ENCODE measurements at regions not wholly inside any gene's neighbourhood (a gene's known extent, or its start where the extent isn't known, plus 50 kb on each side); places are given as distances from the start of the nearest gene placed in this dataset.
A peak's percentile ranks its signal among the peaks of the same experiment; 100 is the strongest.

GRCh38 chr14:51564460-51564859, 87.2 kb upstream of the FRMD6 start:
- H2AFZ ChIP-seq: peak overlapping the region; percentile 66; the same call in 1 of the 2 replicates
- H3K36me3 ChIP-seq (ENCODE audit: low read depth): no peaks in the 10 kb centered on the region
- no peaks in the 10 kb centered on the region for H3K9me2 ChIP-seq (ENCODE audit: insufficient read depth)
- no peak for TF ChIP-seq CTCF (conservative IDR thresholded peaks at IDR 0.05)
- peaks cover 29% of the 10 kb centered on the region for H3K4me1 ChIP-seq (replicated peaks; ENCODE audit: insufficient read depth)
- peak overlapping the region; percentile 79 for H3K4me2 ChIP-seq
- DNase-seq: no peak
- ChIA-PET CTCF (interaction anchor here (0.6 kb wide), 2 partner anchors 88 to 122 kb away, joined by 3 read pairs; no protein-coding TSS in a partner anchor), POLR2A (ENCODE audit: unreplicated experiment) (interaction anchor here (0.7 to 1.1 kb wide), 2 partner anchors 13 to 87 kb away, joined by 3 to 6 read pairs; partner anchors contain the start of gene FRMD6)
- H3K79me2 ChIP-seq (ENCODE audit: low read depth): no peaks in the 10 kb centered on the region
- H3K27me3 ChIP-seq (ENCODE audit: insufficient read depth, low read depth): no peaks in the 10 kb centered on the region
- intact Hi-C loops (cut with micrococcal nuclease; ENCODE audit: unreplicated experiment): no loop called here
- peak overlapping the region; percentile 74 for H3K27ac ChIP-seq
- BruUV-seq (replicated peaks): no TSS peak
- no peaks in the 10 kb centered on the region for H4K20me1 ChIP-seq (ENCODE audit: insufficient read depth)
- peak overlapping the region; percentile 34; the same call in 1 of the 2 replicates for H3K4me3 ChIP-seq
- peaks cover 20% of the 10 kb centered on the region; the same call in 1 of the 2 replicates for H3F3A ChIP-seq (ENCODE audit: insufficient read depth, low read depth)
- no peaks in the 10 kb centered on the region for H3K9me3 ChIP-seq (ENCODE audit: insufficient read depth, low read depth)

- no peaks in the 10 kb centered on the region for H3K36me3 ChIP-seq (ENCODE audit: low read depth)
- no peaks in the 10 kb centered on the region for H3K9me3 ChIP-seq (ENCODE audit: insufficient read depth, low read depth)
- H3K9me2 ChIP-seq (ENCODE audit: insufficient read depth): no peaks in the 10 kb centered on the region
- no peaks in the 10 kb centered on the region for H4K20me1 ChIP-seq (ENCODE audit: insufficient read depth)
- H3K79me2 ChIP-seq (ENCODE audit: low read depth): no peaks in the 10 kb centered on the region
- no peak for TF ChIP-seq CTCF (conservative IDR thresholded peaks at IDR 0.05)
- TF ChIP-seq EZH2 (IDR thresholded peaks at IDR 0.05; ENCODE audit: low read depth): no peak
- peaks cover 20% of the 10 kb centered on the region; the same call in 1 of the 2 replicates for H3F3A ChIP-seq (ENCODE audit: insufficient read depth, low read depth)
- H3K4me3 ChIP-seq: peak overlapping the region; percentile 34; the same call in 1 of the 2 replicates
- peak overlapping the region; percentile 79 for H3K4me2 ChIP-seq
- H2AFZ ChIP-seq: 0 out of 2 replicates have a peak overlapping the region, but pooled peaks have one; percentile 66
- H3K27ac ChIP-seq: peak overlapping the region; percentile 74
- ChIA-PET CTCF (interaction anchor here (0.6 kb wide), 1 partner anchor 121 kb away, joined by 3 read pairs; no protein-coding TSS in a partner anchor), POLR2A (ENCODE audit: unreplicated experiment) (interaction anchor here (0.7 to 1.1 kb wide), 2 partner anchors 10 to 86 kb away, joined by 3 to 4 read pairs; partner anchors contain the start of gene FRMD6)
- peak; percentile 72 to 86 for DNase-seq
- intact Hi-C loops (cut with micrococcal nuclease; ENCODE audit: unreplicated experiment): no loop called here
- H3K4me1 ChIP-seq (replicated peaks; ENCODE audit: insufficient read depth): peaks cover 29% of the 10 kb centered on the region
- H3K27me3 ChIP-seq (ENCODE audit: insufficient read depth, low read depth): no peaks in the 10 kb centered on the region
- no TSS peak for BruUV-seq (replicated peaks)
Measured at GRCh38 chr14:51564986-51565604, 86.6 kb upstream of the FRMD6 start.

- ChIA-PET POLR2A (ENCODE audit: unreplicated experiment) (no interaction called here), CTCF (no interaction called here)
- no peak overlapping the region for H3K4me3 ChIP-seq
- H4K20me1 ChIP-seq (ENCODE audit: insufficient read depth): no peaks in the 10 kb centered on the region
- no peak overlapping the region for H3K4me2 ChIP-seq
- H3K9me3 ChIP-seq (ENCODE audit: insufficient read depth, low read depth): no peaks in the 10 kb centered on the region
- H3K27ac ChIP-seq: no peak overlapping the region
- no peak overlapping the region for H2AFZ ChIP-seq
- no peaks in the 10 kb centered on the region for H3K36me3 ChIP-seq (ENCODE audit: low read depth)
- H3K9me2 ChIP-seq (ENCODE audit: insufficient read depth): no peaks in the 10 kb centered on the region
- BruUV-seq (replicated peaks): no TSS peak
- peaks cover 20% of the 10 kb centered on the region; the same call in 1 of the 2 replicates for H3F3A ChIP-seq (ENCODE audit: insufficient read depth, low read depth)
- TF ChIP-seq CTCF (conservative IDR thresholded peaks at IDR 0.05): no peak
- no peak for TF ChIP-seq EZH2 (IDR thresholded peaks at IDR 0.05; ENCODE audit: low read depth)
- intact Hi-C loops (cut with micrococcal nuclease; ENCODE audit: unreplicated experiment): no loop called here
- no peaks in the 10 kb centered on the region for H3K79me2 ChIP-seq (ENCODE audit: low read depth)
- H3K27me3 ChIP-seq (ENCODE audit: insufficient read depth, low read depth): no peaks in the 10 kb centered on the region
- no peak for DNase-seq
- peaks cover 29% of the 10 kb centered on the region for H3K4me1 ChIP-seq (replicated peaks; ENCODE audit: insufficient read depth)
Measured at GRCh38 chr14:51566831-51567582, 84.7 kb upstream of the FRMD6 start.

Measured in PC-9 (cell line).